KMS-11 (cell line): ENCODE measurements at regions not wholly inside any gene's neighbourhood (a gene's known extent, or its start where the extent isn't known, plus 50 kb on each side); places are given as distances from the start of the nearest gene placed in this dataset.

Experiments used
- H2AFZ ChIP-seq: fragments of 200-600 bp; sonication (generic); 2 replicates; pipeline ENCODE4 v1.6.1; 2016; ENCODE audit warnings: antibody characterized with exemption, mixed run types, low read depth
- H3K27ac ChIP-seq: fragments of 200-600 bp; sonication (generic); 2 replicates; pipeline ENCODE4 v1.6.1; 2016; ENCODE audit warnings: mild to moderate bottlenecking, mixed run types
- H3K27me3 ChIP-seq: fragments of 200-600 bp; sonication (generic); 2 replicates; pipeline ENCODE4 v1.6.1; 2017; ENCODE audit warnings: mild to moderate bottlenecking, low read depth, mixed run types, moderate library complexity; ENCODE audit not compliant: insufficient read depth
- H3K36me3 ChIP-seq: fragments of 200-600 bp; sonication (generic); 2 replicates; pipeline ENCODE4 v1.6.1; 2017; ENCODE audit warnings: mild to moderate bottlenecking, mixed run types; ENCODE audit not compliant: insufficient read depth
- H3K4me1 ChIP-seq: fragments of 200-600 bp; sonication (generic); 2 replicates; pipeline ENCODE4 v1.6.1; 2016; ENCODE audit warnings: mild to moderate bottlenecking, low read depth, mixed run types; ENCODE audit not compliant: poor library complexity, severe bottlenecking
- H3K4me2 ChIP-seq: fragments of 200-600 bp; sonication (generic); 2 replicates; pipeline ENCODE4 v1.7.0; 2016; ENCODE audit warnings: mild to moderate bottlenecking, mixed run types
- H3K4me3 ChIP-seq: fragments of 200-600 bp; sonication (generic); IDR thresholded peaks from 2 replicates; pipeline ENCODE4 v1.6.1; 2017; ENCODE audit warnings: low read depth, low read length, mixed read lengths; ENCODE audit not compliant: insufficient read depth
- H3K79me2 ChIP-seq: fragments of 200-600 bp; sonication (generic); 2 replicates; pipeline ENCODE4 v1.6.1; 2016; ENCODE audit warnings: low read depth, mixed run types; ENCODE audit not compliant: insufficient read depth
- H3K9ac ChIP-seq: fragments of 200-600 bp; sonication (generic); 2 replicates; pipeline ENCODE4 v1.6.1; 2016; ENCODE audit warnings: mild to moderate bottlenecking, mixed run types
- H4K20me1 ChIP-seq: fragments of 200-600 bp; sonication (generic); 2 replicates; pipeline ENCODE4 v1.6.1; 2016; ENCODE audit warnings: mild to moderate bottlenecking, mixed run types; ENCODE audit not compliant: insufficient read depth
- CTCF ChIP-seq: fragments of 200-600 bp; sonication (generic); conservative IDR thresholded peaks from 2 replicates; pipeline ENCODE4 v1.6.1; 2017; ENCODE audit warnings: low read depth, mild to moderate bottlenecking, antibody characterized with exemption, low read length, moderate library complexity, mixed read lengths

- Histone ChIP-seq H3K4me2 (no peak overlapping the region), H3K4me1 (no peaks in the 10 kb centered on the region), H4K20me1 (no peaks in the 10 kb centered on the region), H3K27ac (no peak overlapping the region), H3K36me3 (no peaks in the 10 kb centered on the region), H3K79me2 (no peaks in the 10 kb centered on the region), H3K9ac (no peak overlapping the region), H3K4me3 (no peak overlapping the region), H2AFZ (no peak overlapping the region), H3K27me3 (no peaks in the 10 kb centered on the region)
- no peak for TF ChIP-seq CTCF
These were observed 261.1 kb downstream of the ABHD5 start for GRCh38 chr3:43951813-43952212.

- Histone ChIP-seq H2AFZ (no peak overlapping the region), H3K27ac (no peak overlapping the region)
These were observed 262.6 kb downstream of the ABHD5 start for GRCh38 chr3:43953380-43953779.

GRCh38 chr3:43953814-43954692 is 263.3 kb downstream of the ABHD5 start:
- no peak for TF ChIP-seq CTCF
- Histone ChIP-seq H3K4me2 (no peak overlapping the region), H3K4me1 (peaks cover 16% of the 10 kb centered on the region), H3K4me3 (no peak overlapping the region), H3K79me2 (no peaks in the 10 kb centered on the region), H2AFZ (no peak overlapping the region), H3K27me3 (no peaks in the 10 kb centered on the region), H3K36me3 (no peaks in the 10 kb centered on the region), H3K9ac (no peak overlapping the region), H3K27ac (no peak overlapping the region), H4K20me1 (no peaks in the 10 kb centered on the region)

More at GRCh38 chr3:43953380-43953779, 262.6 kb downstream of the ABHD5 start:
- Histone ChIP-seq H3K9ac (no peak overlapping the region), H3K4me2 (no peak overlapping the region), H3K4me1 (peaks cover 14% of the 10 kb centered on the region), H3K79me2 (no peaks in the 10 kb centered on the region), H3K4me3 (no peak overlapping the region), H4K20me1 (no peaks in the 10 kb centered on the region), H3K27me3 (no peaks in the 10 kb centered on the region), H3K36me3 (no peaks in the 10 kb centered on the region)
- no peak for TF ChIP-seq CTCF

- no peaks in the 10 kb centered on the region for H3K27me3 ChIP-seq
- H3K79me2 ChIP-seq: no peaks in the 10 kb centered on the region
- H3K36me3 ChIP-seq: no peaks in the 10 kb centered on the region
- H2AFZ ChIP-seq: no peak overlapping the region
- no peak overlapping the region for H3K4me3 ChIP-seq
- TF ChIP-seq CTCF: no peak
- H3K27ac ChIP-seq: no peak overlapping the region
- peaks cover 16% of the 10 kb centered on the region for H3K4me1 ChIP-seq
- H3K4me2 ChIP-seq: no peak overlapping the region
- no peak overlapping the region for H3K9ac ChIP-seq
- H4K20me1 ChIP-seq: no peaks in the 10 kb centered on the region
These were observed 266.2 kb downstream of the ABHD5 start for GRCh38 chr3:43956945-43957344.
